SK-N-MC (cell line): ENCODE measurements at regions not wholly inside any gene's neighbourhood (a gene's known extent, or its start where the extent isn't known, plus 50 kb on each side); places are given as distances from the start of the nearest gene placed in this dataset.

Experiments used
- DNase-seq: peaks from one replicate; pipeline ENCODE4 v3.0.0-alpha.2; 2011; ENCODE audit warnings: low read depth, low spot score
- H3K27ac ChIP-seq: fragments of 200-600 bp; sonication (generic); 2 replicates; pipeline ENCODE4 v1.5.1; 2016; ENCODE audit warnings: mixed run types
- H3K36me3 ChIP-seq: fragments of 200-600 bp; sonication (generic); 2 replicates; pipeline ENCODE4 v1.6.1; 2017; ENCODE audit warnings: antibody characterized with exemption, low read length, mixed read lengths; ENCODE audit not compliant: insufficient read depth
- H3K4me3 ChIP-seq: fragments of 200-600 bp; sonication (generic); 2 replicates; pipeline ENCODE4 v1.5.1; 2016
- H3K9ac ChIP-seq: fragments of 200-600 bp; sonication (generic); 2 replicates; pipeline ENCODE4 v1.8.0; 2017; ENCODE audit warnings: mixed run types, mixed read lengths; ENCODE audit not compliant: insufficient read length
- H3K9me3 ChIP-seq: fragments of 200-600 bp; sonication (generic); 2 replicates; pipeline ENCODE4 v1.6.1; 2017; ENCODE audit warnings: low read depth, mild to moderate bottlenecking, antibody characterized with exemption, low read length, moderate library complexity, mixed read lengths
- EZH2 ChIP-seq: fragments of 200-600 bp; sonication (generic); IDR thresholded peaks from one replicate; pipeline ENCODE4 v1.6.1; 2017; ENCODE audit warnings: antibody characterized with exemption
- FOXP2 ChIP-seq: optimal IDR thresholded peaks from 2 replicates; pipeline ENCODE3; 2011; ENCODE audit warnings: mild to moderate bottlenecking, moderate library complexity; ENCODE audit not compliant: insufficient read depth; ENCODE audit errors: extremely low read length, control extremely low read depth
- POLR2AphosphoS5 ChIP-seq: IDR thresholded peaks from 2 replicates; pipeline ENCODE4 v1.6.1; 2012; ENCODE audit warnings: mild to moderate bottlenecking, low read depth, low read length, borderline replicate concordance

GRCh38 chr3:99470841-99471240, 167.6 kb upstream of the COL8A1 start:
- H3K9ac ChIP-seq: no peak overlapping the region
- TF ChIP-seq FOXP2: no peak
- TF ChIP-seq POLR2AphosphoS5: no peak
- TF ChIP-seq EZH2: no peak
- DNase-seq: no peak

GRCh38 chr3:99468918-99469317, 169.5 kb upstream of the COL8A1 start:
- TF ChIP-seq POLR2AphosphoS5 (no peak), EZH2 (no peak), FOXP2 (no peak)
- DNase-seq: no peak
- Histone ChIP-seq H3K9ac (no peak overlapping the region), H3K27ac (no peak overlapping the region), H3K4me3 (no peak overlapping the region), H3K36me3 (no peaks in the 10 kb centered on the region), H3K9me3 (no peaks in the 10 kb centered on the region)

More at GRCh38 chr3:99470841-99471240, 167.6 kb upstream of the COL8A1 start:
- no peaks in the 10 kb centered on the region for H3K9me3 ChIP-seq
- H3K36me3 ChIP-seq: no peaks in the 10 kb centered on the region
- no peak overlapping the region for H3K27ac ChIP-seq
- no peak overlapping the region for H3K4me3 ChIP-seq

- no peak overlapping the region for H3K27ac ChIP-seq
- H3K9ac ChIP-seq: no peak overlapping the region
- no peaks in the 10 kb centered on the region for H3K9me3 ChIP-seq
- H3K36me3 ChIP-seq: no peaks in the 10 kb centered on the region
- H3K4me3 ChIP-seq: no peak overlapping the region
- no peak for DNase-seq
- TF ChIP-seq FOXP2: no peak
- TF ChIP-seq POLR2AphosphoS5: no peak
- TF ChIP-seq EZH2: no peak
Measured at GRCh38 chr3:99467420-99467819, 171.0 kb upstream of the COL8A1 start.

- H3K9ac ChIP-seq: no peak overlapping the region
- H3K9me3 ChIP-seq: no peaks in the 10 kb centered on the region
- H3K4me3 ChIP-seq: no peak overlapping the region
- H3K36me3 ChIP-seq: no peaks in the 10 kb centered on the region
- no peak for TF ChIP-seq EZH2
- no peak for TF ChIP-seq POLR2AphosphoS5
- no peak for TF ChIP-seq FOXP2
- no peak for DNase-seq
- no peak overlapping the region for H3K27ac ChIP-seq
Measured at GRCh38 chr3:99466331-99466730, 172.1 kb upstream of the COL8A1 start.

- H3K36me3 ChIP-seq: no peaks in the 10 kb centered on the region
- TF ChIP-seq EZH2 (no peak), POLR2AphosphoS5 (no peak), FOXP2 (no peak)
- no peak overlapping the region for H3K4me3 ChIP-seq
- no peak for DNase-seq
- H3K9me3 ChIP-seq: no peaks in the 10 kb centered on the region
- H3K27ac ChIP-seq: no peak overlapping the region
- no peak overlapping the region for H3K9ac ChIP-seq
Measured at GRCh38 chr3:99458013-99458412, 180.4 kb upstream of the COL8A1 start.

GRCh38 chr3:99442599-99442998, 195.8 kb upstream of the COL8A1 start:
- no peak overlapping the region for H3K27ac ChIP-seq

GRCh38 chr3:99439892-99440291, 198.5 kb upstream of the COL8A1 start:
- Histone ChIP-seq H3K36me3 (no peaks in the 10 kb centered on the region), H3K27ac (no peak overlapping the region), H3K9ac (no peak overlapping the region), H3K4me3 (no peak overlapping the region), H3K9me3 (no peaks in the 10 kb centered on the region)
- no peak for DNase-seq
- TF ChIP-seq FOXP2: no peak
- TF ChIP-seq POLR2AphosphoS5: no peak
- no peak for TF ChIP-seq EZH2

More at GRCh38 chr3:99442599-99442998, 195.8 kb upstream of the COL8A1 start:
- Histone ChIP-seq H3K4me3 (no peak overlapping the region), H3K36me3 (no peaks in the 10 kb centered on the region), H3K9me3 (no peaks in the 10 kb centered on the region), H3K9ac (no peak overlapping the region)
- no peak for TF ChIP-seq EZH2
- TF ChIP-seq POLR2AphosphoS5: no peak
- no peak for TF ChIP-seq FOXP2
- no peak for DNase-seq

- Histone ChIP-seq H3K36me3 (no peaks in the 10 kb centered on the region), H3K27ac (no peak overlapping the region), H3K9ac (no peak overlapping the region), H3K4me3 (no peak overlapping the region), H3K9me3 (peaks cover 3% of the 10 kb centered on the region; the same call in 1 of the 2 replicates)
- no peak for TF ChIP-seq POLR2AphosphoS5
- no peak for TF ChIP-seq FOXP2
- no peak for TF ChIP-seq EZH2
- no peak for DNase-seq
Measured at GRCh38 chr3:99434190-99434589, 204.2 kb upstream of the COL8A1 start.
